ENCODE measurements at regions not wholly inside any gene's neighbourhood (a gene's known extent, or its start where the extent isn't known, plus 50 kb on each side); places are given as distances from the start of the nearest gene placed in this dataset.
"Not testable (repeated sequence)": the region's sequence is repeated elsewhere in the genome, so short reads cannot be mapped to it uniquely, and the experiment has no call there.

DNA sequence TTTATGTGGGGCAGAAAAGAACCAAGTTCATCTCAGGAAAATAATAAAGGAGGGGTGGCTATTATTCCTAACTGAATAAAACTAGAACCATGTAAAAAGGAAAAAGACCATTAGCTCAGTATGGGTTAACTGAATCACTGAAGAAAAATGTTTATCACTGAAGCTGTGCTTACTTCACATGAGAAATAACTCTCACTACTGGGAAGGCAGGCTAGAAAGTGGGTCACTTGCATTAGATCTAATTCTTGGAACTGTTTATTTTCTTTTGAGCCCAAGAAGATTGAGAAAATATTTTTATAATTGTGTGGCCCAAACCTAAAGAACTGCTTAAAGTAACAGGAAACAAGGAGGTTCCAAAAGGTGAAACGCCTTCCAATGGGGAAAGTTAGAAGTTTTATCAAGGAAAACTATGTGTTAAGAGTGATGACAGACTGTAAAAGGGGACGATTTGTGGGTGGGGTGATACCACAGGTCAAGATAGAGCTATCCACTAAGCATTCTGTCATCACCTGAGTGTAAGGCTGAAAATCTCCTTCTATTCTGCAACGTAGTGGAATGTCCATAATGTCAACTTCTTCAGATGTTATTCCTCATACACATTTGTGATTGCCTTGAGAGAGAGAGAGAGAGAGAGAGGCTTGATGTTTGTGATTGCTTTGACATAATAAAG, 1083.5 kb downstream of the PCDH7 start:
- H3K36me3 Mint-ChIP-seq = no peaks in the 10 kb centered on the region
- no peak overlapping the region for H3K4me3 Mint-ChIP-seq
- H3K27me3 Mint-ChIP-seq = no peaks in the 10 kb centered on the region
- H3K27ac Mint-ChIP-seq = no peak overlapping the region
- no peaks in the 10 kb centered on the region for H3K4me1 Mint-ChIP-seq
- H3K9me3 Mint-ChIP-seq = peaks cover 10% of the 10 kb centered on the region
- DNase-seq = no peak

DNA sequence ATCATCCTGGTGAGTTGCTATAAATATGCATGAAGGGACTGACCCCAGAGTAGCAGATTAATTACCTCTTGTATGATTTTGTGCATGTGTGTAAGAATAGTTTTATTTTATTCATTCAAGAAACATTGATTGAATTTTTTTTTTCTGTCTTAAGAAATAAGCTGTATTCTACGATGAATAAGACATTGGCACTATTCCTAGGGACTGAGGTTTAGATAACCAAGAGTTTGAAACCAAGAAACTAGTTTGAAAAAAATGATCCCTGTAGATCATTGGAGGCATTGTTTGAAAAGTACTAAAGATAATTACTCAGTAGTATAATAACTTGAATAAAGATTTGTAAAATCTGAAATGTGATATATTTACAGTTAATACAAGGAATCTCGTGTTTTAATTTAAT, 1086.9 kb downstream of the PCDH7 start:
- Mint-ChIP-seq H3K9me3 (peaks cover 4% of the 10 kb centered on the region), H3K4me1 (no peaks in the 10 kb centered on the region), H3K27ac (no peak overlapping the region), H3K27me3 (no peaks in the 10 kb centered on the region), H3K36me3 (no peaks in the 10 kb centered on the region), H3K4me3 (no peak overlapping the region)
- DNase-seq = no peak

- H3K27me3 Mint-ChIP-seq = no peaks in the 10 kb centered on the region
- no peak overlapping the region for H3K27ac Mint-ChIP-seq
- peaks cover 11% of the 10 kb centered on the region for H3K9me3 Mint-ChIP-seq
- no peaks in the 10 kb centered on the region for H3K36me3 Mint-ChIP-seq
- no peak overlapping the region for H3K4me3 Mint-ChIP-seq
- H3K4me1 Mint-ChIP-seq = no peaks in the 10 kb centered on the region
- DNase-seq = no peak
Measured at GRCh38 chr4:31844350-31844749, 1124.2 kb downstream of the PCDH7 start.

DNA sequence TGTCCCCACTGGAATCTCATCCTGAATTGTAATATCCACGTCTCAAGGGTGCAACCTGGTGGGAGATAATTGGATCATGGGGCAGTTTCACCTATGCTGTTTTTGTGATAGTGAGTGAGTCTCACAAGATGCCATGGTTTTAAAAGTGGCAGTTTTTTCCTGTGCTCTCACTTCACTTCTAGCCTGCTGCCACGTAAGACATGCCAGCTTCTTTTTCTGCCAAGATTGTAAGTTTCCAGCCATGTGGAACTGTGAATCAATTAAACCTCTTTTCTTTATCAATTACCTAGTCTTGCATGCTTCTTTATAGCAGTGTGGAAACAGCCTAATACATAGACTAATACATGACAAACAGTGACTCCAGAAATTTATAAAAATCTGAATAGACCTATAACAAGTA, 1131.8 kb downstream of the PCDH7 start:
- Mint-ChIP-seq H3K4me3 (no peak overlapping the region), H3K27me3 (no peaks in the 10 kb centered on the region), H3K9me3 (peaks cover 6% of the 10 kb centered on the region)

DNA sequence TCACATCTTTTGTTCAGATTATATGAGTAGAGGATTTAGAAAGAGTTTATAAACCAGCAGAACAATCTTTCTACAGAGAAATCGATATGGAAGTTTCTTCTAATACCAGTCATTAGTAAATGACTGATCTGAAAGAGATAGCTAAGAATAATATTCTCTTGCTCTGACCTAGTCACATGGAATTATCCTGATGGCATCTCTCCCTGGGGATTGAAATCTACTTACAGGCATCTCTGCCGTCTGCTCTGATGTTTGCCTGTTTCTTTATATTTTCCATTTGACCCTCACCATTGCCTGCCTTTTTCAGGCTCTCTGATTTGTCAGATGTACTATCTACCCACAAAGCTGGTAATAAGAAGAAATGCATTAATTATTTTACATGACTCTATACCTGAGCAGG, 1157.3 kb downstream of the PCDH7 start:
- no peaks in the 10 kb centered on the region for H3K4me1 Mint-ChIP-seq
- DNase-seq = no peak
- no peak overlapping the region for H3K4me3 Mint-ChIP-seq
- no peak overlapping the region for H3K27ac Mint-ChIP-seq
- H3K36me3 Mint-ChIP-seq = no peaks in the 10 kb centered on the region
- no peaks in the 10 kb centered on the region for H3K27me3 Mint-ChIP-seq
- H3K9me3 Mint-ChIP-seq = peaks cover 3% of the 10 kb centered on the region

More for the DNA sequence above, 1131.8 kb downstream of the PCDH7 start:
- no peak overlapping the region for H3K27ac Mint-ChIP-seq
- H3K4me1 Mint-ChIP-seq = no peaks in the 10 kb centered on the region
- H3K36me3 Mint-ChIP-seq = no peaks in the 10 kb centered on the region
- DNase-seq = no peak

DNA sequence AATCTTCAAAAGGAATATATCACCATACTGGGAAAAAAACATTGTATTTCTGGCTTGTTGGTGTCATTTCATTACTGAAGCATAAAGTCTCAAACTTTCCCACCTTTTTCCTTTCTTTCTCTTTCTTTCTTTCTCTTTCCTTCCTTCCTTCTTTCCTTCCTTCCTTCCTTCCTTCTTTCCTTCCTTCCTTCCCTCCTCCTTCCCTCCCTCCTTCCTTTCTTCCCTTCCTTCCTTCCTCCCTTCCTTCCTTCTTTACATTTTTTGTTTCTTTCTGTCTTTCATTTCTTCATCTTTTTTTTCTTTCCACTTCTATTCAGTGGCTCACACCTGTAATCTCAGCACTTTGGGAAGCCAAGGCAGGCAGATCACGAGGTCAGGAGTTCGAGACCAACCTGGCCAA, 1160.7 kb downstream of the PCDH7 start:
- H3K27ac Mint-ChIP-seq, H3K4me1 Mint-ChIP-seq, H3K36me3 Mint-ChIP-seq, DNase-seq, H3K4me3 Mint-ChIP-seq, H3K27me3 Mint-ChIP-seq, H3K9me3 Mint-ChIP-seq: not testable (repeated sequence)

DNA sequence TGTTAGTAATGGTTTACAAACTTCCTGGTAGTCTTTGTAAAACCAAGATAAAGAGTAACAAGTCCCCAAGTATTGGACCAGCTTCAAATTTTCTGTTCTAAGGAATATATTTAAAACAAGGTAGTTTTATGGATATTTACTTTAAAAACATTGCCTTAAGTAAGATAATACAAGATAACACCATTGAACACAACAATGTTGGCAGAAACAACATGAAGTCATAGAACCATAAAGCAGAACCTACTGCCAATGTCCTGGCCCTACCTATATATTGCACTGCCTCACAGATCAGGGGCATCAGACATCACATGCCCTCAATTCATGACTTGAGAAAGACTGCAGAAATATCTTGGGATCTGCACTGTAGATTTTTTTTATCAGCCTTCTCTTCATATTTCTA, 1176.2 kb downstream of the PCDH7 start:
- H3K4me1 Mint-ChIP-seq = no peaks in the 10 kb centered on the region
- H3K27ac Mint-ChIP-seq = no peak overlapping the region
- no peaks in the 10 kb centered on the region for H3K27me3 Mint-ChIP-seq
- H3K9me3 Mint-ChIP-seq = peaks cover 3% of the 10 kb centered on the region
- H3K36me3 Mint-ChIP-seq = no peaks in the 10 kb centered on the region
- no peak for DNase-seq
- no peak overlapping the region for H3K4me3 Mint-ChIP-seq

DNA sequence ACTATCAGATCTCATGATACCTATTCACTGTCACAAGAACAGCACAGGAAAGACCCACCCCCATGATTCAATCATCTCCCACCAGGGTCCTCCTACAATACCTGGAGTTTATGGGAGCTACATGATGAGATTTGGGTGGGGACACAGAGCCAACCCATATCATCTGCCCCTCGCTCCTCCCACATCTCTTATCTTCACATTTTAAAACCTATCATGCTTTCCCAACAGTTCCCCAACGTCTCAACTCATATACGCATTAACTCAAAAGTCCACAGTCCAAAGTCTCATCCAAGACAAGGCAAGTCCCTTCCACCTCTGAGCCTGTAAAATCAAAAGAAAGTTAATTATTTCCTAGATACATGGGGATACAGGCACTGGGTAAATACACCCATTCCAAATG, 1185.2 kb downstream of the PCDH7 start:
- no peak overlapping the region for H3K27ac Mint-ChIP-seq
- no peaks in the 10 kb centered on the region for H3K36me3 Mint-ChIP-seq
- no peaks in the 10 kb centered on the region for H3K4me1 Mint-ChIP-seq
- H3K27me3 Mint-ChIP-seq = no peaks in the 10 kb centered on the region
- no peak overlapping the region for H3K4me3 Mint-ChIP-seq
- no peak for DNase-seq
- H3K9me3 Mint-ChIP-seq = peaks cover 4% of the 10 kb centered on the region

GRCh38 chr4:31908261-31908660, 1188.1 kb downstream of the PCDH7 start:
- Mint-ChIP-seq H3K9me3 (peaks cover 4% of the 10 kb centered on the region), H3K27me3 (no peaks in the 10 kb centered on the region), H3K27ac (no peak overlapping the region), H3K4me1 (no peaks in the 10 kb centered on the region), H3K4me3 (no peak overlapping the region), H3K36me3 (no peaks in the 10 kb centered on the region)
- DNase-seq = no peak

DNA sequence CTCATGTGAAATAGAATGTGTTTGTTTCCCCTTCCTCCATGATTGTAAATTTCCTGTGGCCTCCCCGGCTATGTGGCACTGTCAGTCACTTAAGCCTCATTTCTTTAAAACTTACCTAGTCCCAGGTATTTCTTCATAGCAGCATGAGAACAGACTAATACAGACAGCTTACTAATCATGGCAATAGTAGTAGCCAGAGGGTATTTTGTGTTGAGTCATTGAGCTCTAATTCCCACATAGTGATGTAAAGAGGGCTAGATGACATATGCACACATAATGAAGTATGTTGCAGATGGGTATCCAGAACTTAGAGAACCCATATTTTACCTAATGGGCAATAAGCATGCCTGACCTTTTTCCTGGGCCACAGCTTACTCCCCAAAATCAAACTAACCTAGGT, 1197.2 kb downstream of the PCDH7 start:
- Mint-ChIP-seq H3K27ac (no peak overlapping the region), H3K36me3 (no peaks in the 10 kb centered on the region), H3K9me3 (peaks cover 11% of the 10 kb centered on the region), H3K4me1 (no peaks in the 10 kb centered on the region), H3K4me3 (no peak overlapping the region), H3K27me3 (no peaks in the 10 kb centered on the region)
- DNase-seq = no peak

DNA sequence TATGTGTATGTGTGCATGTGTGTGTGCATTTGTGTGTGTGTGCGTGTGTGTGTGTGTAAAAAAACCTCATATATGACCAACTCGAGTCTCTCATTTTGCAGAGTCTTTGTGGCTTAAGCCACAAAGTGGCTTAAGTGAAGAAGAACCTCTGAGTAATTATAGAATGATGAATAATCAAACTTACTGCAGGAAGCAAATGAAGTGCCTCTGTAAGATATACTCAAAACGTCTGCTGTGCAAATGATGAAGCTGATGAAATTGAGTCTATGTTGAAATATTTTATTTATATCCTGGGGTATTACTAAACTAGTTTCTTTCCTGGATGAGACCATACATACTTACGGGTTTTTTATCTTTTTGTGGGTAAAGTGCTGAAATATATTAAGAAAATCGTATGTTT, 1198.7 kb downstream of the PCDH7 start:
- H3K36me3 Mint-ChIP-seq = no peaks in the 10 kb centered on the region
- no peak overlapping the region for H3K4me3 Mint-ChIP-seq
- no peak for DNase-seq
- no peaks in the 10 kb centered on the region for H3K4me1 Mint-ChIP-seq
- H3K9me3 Mint-ChIP-seq = peaks cover 15% of the 10 kb centered on the region
- H3K27ac Mint-ChIP-seq = no peak overlapping the region
- no peaks in the 10 kb centered on the region for H3K27me3 Mint-ChIP-seq

DNA sequence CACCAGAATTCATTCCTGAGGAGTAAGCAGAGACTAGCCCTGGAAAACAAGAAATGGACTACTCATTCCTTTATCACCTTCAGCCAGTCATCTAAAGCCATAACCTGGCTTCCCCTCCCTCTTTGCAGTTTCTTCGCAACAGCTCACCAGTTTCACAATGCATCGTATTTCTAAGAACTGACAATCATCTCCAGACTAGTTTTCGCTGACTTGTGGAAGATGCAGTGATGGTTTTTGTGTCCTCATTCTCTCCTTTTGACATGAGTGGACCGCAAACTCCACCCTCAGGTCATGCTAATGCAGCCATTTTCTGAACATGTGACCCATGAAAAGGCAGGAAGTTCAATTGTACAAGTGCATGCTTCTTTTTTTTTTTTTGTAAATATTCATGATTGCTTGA, 1203.5 kb downstream of the PCDH7 start:
- DNase-seq = no peak
- H3K4me3 Mint-ChIP-seq = no peak overlapping the region
- H3K9me3 Mint-ChIP-seq = peaks cover 6% of the 10 kb centered on the region
- H3K4me1 Mint-ChIP-seq = no peaks in the 10 kb centered on the region
- no peak overlapping the region for H3K27ac Mint-ChIP-seq
- no peaks in the 10 kb centered on the region for H3K36me3 Mint-ChIP-seq
- no peaks in the 10 kb centered on the region for H3K27me3 Mint-ChIP-seq

GRCh38 chr4:31929676-31930345, 1209.6 kb downstream of the PCDH7 start:
- no peak overlapping the region for H3K4me3 Mint-ChIP-seq
- no peak for DNase-seq
- H3K9me3 Mint-ChIP-seq = peaks cover 3% of the 10 kb centered on the region
- no peaks in the 10 kb centered on the region for H3K27me3 Mint-ChIP-seq
- H3K36me3 Mint-ChIP-seq = no peaks in the 10 kb centered on the region
- H3K27ac Mint-ChIP-seq = no peak overlapping the region
- no peaks in the 10 kb centered on the region for H3K4me1 Mint-ChIP-seq

DNA sequence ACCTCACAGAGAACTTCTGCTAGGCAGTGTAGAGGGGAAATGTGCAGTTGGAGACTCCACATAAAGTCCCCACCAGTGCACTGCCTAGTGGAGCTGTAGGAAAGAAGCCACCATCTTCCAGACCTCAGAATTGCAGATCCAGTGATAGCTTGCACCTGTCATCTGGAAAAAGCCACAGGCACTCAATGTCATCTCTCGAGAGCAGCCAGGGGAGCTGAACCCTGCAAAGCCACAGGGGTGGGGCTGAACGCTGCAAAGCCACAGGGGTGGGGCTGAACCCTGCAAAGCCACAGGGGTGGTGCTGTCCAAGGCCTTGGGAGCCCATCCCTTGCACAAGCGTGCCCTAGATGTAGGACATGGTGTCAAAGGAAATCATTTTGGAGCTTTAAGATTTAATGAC, 1226.3 kb downstream of the PCDH7 start:
- H3K9me3 Mint-ChIP-seq = peaks cover 4% of the 10 kb centered on the region
- no peaks in the 10 kb centered on the region for H3K4me1 Mint-ChIP-seq
- no peaks in the 10 kb centered on the region for H3K36me3 Mint-ChIP-seq
- no peaks in the 10 kb centered on the region for H3K27me3 Mint-ChIP-seq
- no peak for DNase-seq
- H3K27ac Mint-ChIP-seq = no peak overlapping the region
- no peak overlapping the region for H3K4me3 Mint-ChIP-seq

GRCh38 chr4:31947101-31947500, 1226.9 kb downstream of the PCDH7 start:
- Mint-ChIP-seq H3K4me3 (no peak overlapping the region), H3K27ac (no peak overlapping the region), H3K27me3 (no peaks in the 10 kb centered on the region), H3K9me3 (peaks cover 4% of the 10 kb centered on the region), H3K36me3 (no peaks in the 10 kb centered on the region), H3K4me1 (no peaks in the 10 kb centered on the region)
- no peak for DNase-seq

GRCh38 chr4:31949045-31949444, 1228.9 kb downstream of the PCDH7 start:
- Mint-ChIP-seq H3K4me1 (no peaks in the 10 kb centered on the region), H3K27me3 (no peaks in the 10 kb centered on the region), H3K27ac (no peak overlapping the region), H3K9me3 (peaks cover 4% of the 10 kb centered on the region), H3K4me3 (no peak overlapping the region), H3K36me3 (no peaks in the 10 kb centered on the region)
- DNase-seq = no peak
